ENCODE measurements at regions not wholly inside any gene's neighbourhood (a gene's known extent, or its start where the extent isn't known, plus 50 kb on each side); places are given as distances from the start of the nearest gene placed in this dataset.

DNA sequence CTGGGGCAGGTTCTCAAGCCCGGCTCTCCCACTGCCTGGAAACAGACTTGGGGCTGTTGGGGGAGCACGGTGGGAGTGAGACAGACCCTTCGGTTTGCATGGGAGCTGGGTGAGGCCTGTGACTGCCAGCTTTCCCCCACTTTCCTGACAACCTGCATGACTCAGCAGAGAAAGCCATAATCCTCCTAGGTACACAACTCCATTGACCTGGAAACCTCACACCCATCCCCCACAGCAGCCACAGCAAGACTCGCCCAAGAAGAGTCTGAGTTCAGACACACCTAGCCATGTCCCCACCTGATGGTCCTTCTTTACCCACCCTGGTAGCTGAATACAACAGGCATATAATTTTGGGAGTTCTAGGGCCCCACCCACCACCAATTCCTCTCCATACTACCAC is 57.6 kb upstream of the UBQLN2 start:
- peaks cover 11% of the 10 kb centered on the region for H3K9me3 Mint-ChIP-seq
- H3K36me3 Mint-ChIP-seq: no peaks in the 10 kb centered on the region
- H3K27ac Mint-ChIP-seq: no peak overlapping the region
- no peak overlapping the region for H3K4me3 Mint-ChIP-seq
- no peak for DNase-seq (ENCODE audit: extremely low spot score, unreplicated experiment)
- TF ChIP-seq, protein P1, sequence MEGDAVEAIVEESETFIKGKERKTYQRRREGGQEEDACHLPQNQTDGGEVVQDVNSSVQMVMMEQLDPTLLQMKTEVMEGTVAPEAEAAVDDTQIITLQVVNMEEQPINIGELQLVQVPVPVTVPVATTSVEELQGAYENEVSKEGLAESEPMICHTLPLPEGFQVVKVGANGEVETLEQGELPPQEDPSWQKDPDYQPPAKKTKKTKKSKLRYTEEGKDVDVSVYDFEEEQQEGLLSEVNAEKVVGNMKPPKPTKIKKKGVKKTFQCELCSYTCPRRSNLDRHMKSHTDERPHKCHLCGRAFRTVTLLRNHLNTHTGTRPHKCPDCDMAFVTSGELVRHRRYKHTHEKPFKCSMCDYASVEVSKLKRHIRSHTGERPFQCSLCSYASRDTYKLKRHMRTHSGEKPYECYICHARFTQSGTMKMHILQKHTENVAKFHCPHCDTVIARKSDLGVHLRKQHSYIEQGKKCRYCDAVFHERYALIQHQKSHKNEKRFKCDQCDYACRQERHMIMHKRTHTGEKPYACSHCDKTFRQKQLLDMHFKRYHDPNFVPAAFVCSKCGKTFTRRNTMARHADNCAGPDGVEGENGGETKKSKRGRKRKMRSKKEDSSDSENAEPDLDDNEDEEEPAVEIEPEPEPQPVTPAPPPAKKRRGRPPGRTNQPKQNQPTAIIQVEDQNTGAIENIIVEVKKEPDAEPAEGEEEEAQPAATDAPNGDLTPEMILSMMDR (conservative IDR thresholded peaks at IDR 0.05): no peak
- no peaks in the 10 kb centered on the region for H3K4me1 Mint-ChIP-seq (ENCODE audit: unreplicated experiment)
- H3K27me3 Mint-ChIP-seq: no peaks in the 10 kb centered on the region
